ENCODE measurements at regions not wholly inside any gene's neighbourhood (a gene's known extent, or its start where the extent isn't known, plus 50 kb on each side); places are given as distances from the start of the nearest gene placed in this dataset.

DNA sequence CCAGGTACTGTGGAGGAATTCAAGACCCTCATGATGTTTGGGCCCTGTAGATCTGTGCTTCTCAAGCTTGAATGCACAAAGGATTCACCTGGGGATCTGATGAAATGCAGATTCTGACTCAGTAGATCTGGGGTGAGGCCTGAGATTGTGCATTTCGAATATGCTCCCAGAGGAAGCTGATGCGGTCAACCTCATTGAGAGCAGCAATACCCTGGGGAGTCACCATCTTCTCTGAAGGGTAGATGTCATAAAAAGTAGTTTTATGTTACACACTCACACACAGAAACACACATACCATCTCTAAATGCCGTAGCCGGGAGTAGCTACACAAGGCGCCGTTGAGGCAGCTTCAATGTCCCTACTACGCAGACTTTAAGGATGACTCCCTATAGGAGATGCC lies 55.8 kb upstream of the CPEB4 start:
- TF ChIP-seq, protein P1, sequence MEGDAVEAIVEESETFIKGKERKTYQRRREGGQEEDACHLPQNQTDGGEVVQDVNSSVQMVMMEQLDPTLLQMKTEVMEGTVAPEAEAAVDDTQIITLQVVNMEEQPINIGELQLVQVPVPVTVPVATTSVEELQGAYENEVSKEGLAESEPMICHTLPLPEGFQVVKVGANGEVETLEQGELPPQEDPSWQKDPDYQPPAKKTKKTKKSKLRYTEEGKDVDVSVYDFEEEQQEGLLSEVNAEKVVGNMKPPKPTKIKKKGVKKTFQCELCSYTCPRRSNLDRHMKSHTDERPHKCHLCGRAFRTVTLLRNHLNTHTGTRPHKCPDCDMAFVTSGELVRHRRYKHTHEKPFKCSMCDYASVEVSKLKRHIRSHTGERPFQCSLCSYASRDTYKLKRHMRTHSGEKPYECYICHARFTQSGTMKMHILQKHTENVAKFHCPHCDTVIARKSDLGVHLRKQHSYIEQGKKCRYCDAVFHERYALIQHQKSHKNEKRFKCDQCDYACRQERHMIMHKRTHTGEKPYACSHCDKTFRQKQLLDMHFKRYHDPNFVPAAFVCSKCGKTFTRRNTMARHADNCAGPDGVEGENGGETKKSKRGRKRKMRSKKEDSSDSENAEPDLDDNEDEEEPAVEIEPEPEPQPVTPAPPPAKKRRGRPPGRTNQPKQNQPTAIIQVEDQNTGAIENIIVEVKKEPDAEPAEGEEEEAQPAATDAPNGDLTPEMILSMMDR (IDR thresholded peaks at IDR 0.05; ENCODE audit: poor library complexity): no peak
- TF ChIP-seq EZH2phosphoT487 (IDR thresholded peaks at IDR 0.05; ENCODE audit: low read depth, severe bottlenecking, unreplicated experiment) (no peak), EZH2 (IDR thresholded peaks at IDR 0.05; ENCODE audit: borderline replicate concordance) (no peak)

Data from hepatocyte (in vitro differentiated cells).